ENCODE measurements at regions not wholly inside any gene's neighbourhood (a gene's known extent, or its start where the extent isn't known, plus 50 kb on each side); places are given as distances from the start of the nearest gene placed in this dataset.

GRCh38 chr22:47779474-47779873, 1017.0 kb downstream of the TBC1D22A start:
- Mint-ChIP-seq H3K27me3 (ENCODE audit: low read depth) (no peaks in the 10 kb centered on the region), H3K4me3 (no peak overlapping the region), H3K9me3 (peaks cover 3% of the 10 kb centered on the region), H3K4me1 (no peaks in the 10 kb centered on the region), H3K27ac (ENCODE audit: unreplicated experiment) (no peak overlapping the region), H3K36me3 (ENCODE audit: low read depth) (no peaks in the 10 kb centered on the region)
- TF ChIP-seq CTCF (conservative IDR thresholded peaks at IDR 0.05), result no peak
- no peak for DNase-seq (ENCODE audit: low read depth, low spot score)

- H3K36me3 Mint-ChIP-seq (ENCODE audit: low read depth), result no peaks in the 10 kb centered on the region
- no peak for TF ChIP-seq CTCF (conservative IDR thresholded peaks at IDR 0.05)
- H3K4me1 Mint-ChIP-seq, result no peaks in the 10 kb centered on the region
- no peak for DNase-seq (ENCODE audit: low read depth, low spot score)
- peaks cover 3% of the 10 kb centered on the region for H3K9me3 Mint-ChIP-seq
- no peaks in the 10 kb centered on the region for H3K27me3 Mint-ChIP-seq (ENCODE audit: low read depth)
- H3K27ac Mint-ChIP-seq (ENCODE audit: unreplicated experiment), result no peak overlapping the region
- no peak overlapping the region for H3K4me3 Mint-ChIP-seq
Measured at GRCh38 chr22:47778160-47778658, 1015.8 kb downstream of the TBC1D22A start.

GRCh38 chr22:47777426-47777825, 1015.0 kb downstream of the TBC1D22A start:
- no peaks in the 10 kb centered on the region for H3K36me3 Mint-ChIP-seq (ENCODE audit: low read depth)
- no peak for TF ChIP-seq CTCF (conservative IDR thresholded peaks at IDR 0.05)
- peaks cover 3% of the 10 kb centered on the region for H3K9me3 Mint-ChIP-seq
- no peaks in the 10 kb centered on the region for H3K4me1 Mint-ChIP-seq
- H3K27ac Mint-ChIP-seq (ENCODE audit: unreplicated experiment), result no peak overlapping the region
- DNase-seq (ENCODE audit: low read depth, low spot score), result no peak
- no peaks in the 10 kb centered on the region for H3K27me3 Mint-ChIP-seq (ENCODE audit: low read depth)
- H3K4me3 Mint-ChIP-seq, result no peak overlapping the region

GRCh38 chr22:47776329-47776728, 1013.9 kb downstream of the TBC1D22A start:
- H3K4me1 Mint-ChIP-seq, result no peaks in the 10 kb centered on the region
- H3K4me3 Mint-ChIP-seq, result no peak overlapping the region
- H3K27ac Mint-ChIP-seq (ENCODE audit: unreplicated experiment), result no peak overlapping the region
- no peak for TF ChIP-seq CTCF (conservative IDR thresholded peaks at IDR 0.05)
- no peak for DNase-seq (ENCODE audit: low read depth, low spot score)
- peaks cover 3% of the 10 kb centered on the region for H3K9me3 Mint-ChIP-seq
- no peaks in the 10 kb centered on the region for H3K36me3 Mint-ChIP-seq (ENCODE audit: low read depth)
- no peaks in the 10 kb centered on the region for H3K27me3 Mint-ChIP-seq (ENCODE audit: low read depth)

GRCh38 chr22:47775686-47776085, 1013.2 kb downstream of the TBC1D22A start:
- H3K4me1 Mint-ChIP-seq, result no peaks in the 10 kb centered on the region
- H3K36me3 Mint-ChIP-seq (ENCODE audit: low read depth), result no peaks in the 10 kb centered on the region
- H3K27me3 Mint-ChIP-seq (ENCODE audit: low read depth), result no peaks in the 10 kb centered on the region
- H3K4me3 Mint-ChIP-seq, result no peak overlapping the region
- TF ChIP-seq CTCF (conservative IDR thresholded peaks at IDR 0.05), result no peak
- H3K9me3 Mint-ChIP-seq, result peaks cover 3% of the 10 kb centered on the region
- no peak overlapping the region for H3K27ac Mint-ChIP-seq (ENCODE audit: unreplicated experiment)
- DNase-seq (ENCODE audit: low read depth, low spot score), result no peak

GRCh38 chr22:47775191-47775590, 1012.7 kb downstream of the TBC1D22A start:
- no peak for TF ChIP-seq CTCF (conservative IDR thresholded peaks at IDR 0.05)
- no peak overlapping the region for H3K27ac Mint-ChIP-seq (ENCODE audit: unreplicated experiment)
- H3K4me3 Mint-ChIP-seq, result no peak overlapping the region
- no peak for DNase-seq (ENCODE audit: low read depth, low spot score)
- H3K9me3 Mint-ChIP-seq, result peaks cover 3% of the 10 kb centered on the region
- no peaks in the 10 kb centered on the region for H3K27me3 Mint-ChIP-seq (ENCODE audit: low read depth)
- no peaks in the 10 kb centered on the region for H3K4me1 Mint-ChIP-seq
- H3K36me3 Mint-ChIP-seq (ENCODE audit: low read depth), result no peaks in the 10 kb centered on the region

Data from neural crest cell (in vitro differentiated cells).